HG03066 (cell line): ENCODE measurements at regions not wholly inside any gene's neighbourhood (a gene's known extent, or its start where the extent isn't known, plus 50 kb on each side); places are given as distances from the start of the nearest gene placed in this dataset.

Source experiments
- ATAC-seq: cut with Tn5 transposase; IDR thresholded peaks from one replicate; pipeline ENCODE4 v1.9.1; 2021; ENCODE audit warnings: low read depth; ENCODE audit not compliant: unreplicated experiment

GRCh38 chr10:92747066-92747465 lies 57.3 kb downstream of the HHEX start:
- ATAC-seq: no peak

- no peak for ATAC-seq
Measured at GRCh38 chr10:92747600-92747999, 57.8 kb downstream of the HHEX start.

GRCh38 chr10:92750791-92751533 lies 61.2 kb downstream of the HHEX start:
- no peak for ATAC-seq

- no peak for ATAC-seq
Measured at GRCh38 chr10:92751534-92751811, 61.7 kb downstream of the HHEX start.

GRCh38 chr10:92751827-92752226 lies 62.1 kb downstream of the HHEX start:
- no peak for ATAC-seq

- no peak for ATAC-seq
Measured at GRCh38 chr10:92753865-92754264, 64.1 kb downstream of the HHEX start.

- no peak for ATAC-seq
Measured at GRCh38 chr10:92755725-92756124, 66.0 kb downstream of the HHEX start.

GRCh38 chr10:92756201-92757065 lies 66.7 kb downstream of the HHEX start:
- ATAC-seq: peak; percentile 88

- peak; percentile 69 for ATAC-seq
Measured at GRCh38 chr10:92757066-92757710, 67.4 kb downstream of the HHEX start.

GRCh38 chr10:92757711-92758104 lies 68.0 kb downstream of the HHEX start:
- no peak for ATAC-seq

GRCh38 chr10:92758594-92758993 lies 68.8 kb downstream of the HHEX start:
- ATAC-seq: no peak

GRCh38 chr10:92760609-92761008 lies 70.9 kb downstream of the HHEX start:
- no peak for ATAC-seq

- no peak for ATAC-seq
Measured at GRCh38 chr10:92761571-92761970, 71.8 kb downstream of the HHEX start.

GRCh38 chr10:92763634-92764155 lies 73.9 kb downstream of the HHEX start:
- ATAC-seq: no peak

- no peak for ATAC-seq
Measured at GRCh38 chr10:92766451-92766850, 76.7 kb downstream of the HHEX start.

GRCh38 chr10:92768104-92768503 lies 78.3 kb downstream of the HHEX start:
- no peak for ATAC-seq

- no peak for ATAC-seq
Measured at GRCh38 chr10:92773776-92774175, 74.5 kb upstream of the EXOC6 start.

- ATAC-seq: no peak
Measured at GRCh38 chr10:92778091-92778490, 70.2 kb upstream of the EXOC6 start.

- ATAC-seq: no peak
Measured at GRCh38 chr10:92785118-92785517, 63.2 kb upstream of the EXOC6 start.

- ATAC-seq: no peak
Measured at GRCh38 chr10:92787557-92788152, 60.7 kb upstream of the EXOC6 start.

GRCh38 chr10:92789067-92789466 lies 59.3 kb upstream of the EXOC6 start:
- no peak for ATAC-seq
